ENCODE measurements at regions not wholly inside any gene's neighbourhood (a gene's known extent, or its start where the extent isn't known, plus 50 kb on each side); places are given as distances from the start of the nearest gene placed in this dataset.

DNA sequence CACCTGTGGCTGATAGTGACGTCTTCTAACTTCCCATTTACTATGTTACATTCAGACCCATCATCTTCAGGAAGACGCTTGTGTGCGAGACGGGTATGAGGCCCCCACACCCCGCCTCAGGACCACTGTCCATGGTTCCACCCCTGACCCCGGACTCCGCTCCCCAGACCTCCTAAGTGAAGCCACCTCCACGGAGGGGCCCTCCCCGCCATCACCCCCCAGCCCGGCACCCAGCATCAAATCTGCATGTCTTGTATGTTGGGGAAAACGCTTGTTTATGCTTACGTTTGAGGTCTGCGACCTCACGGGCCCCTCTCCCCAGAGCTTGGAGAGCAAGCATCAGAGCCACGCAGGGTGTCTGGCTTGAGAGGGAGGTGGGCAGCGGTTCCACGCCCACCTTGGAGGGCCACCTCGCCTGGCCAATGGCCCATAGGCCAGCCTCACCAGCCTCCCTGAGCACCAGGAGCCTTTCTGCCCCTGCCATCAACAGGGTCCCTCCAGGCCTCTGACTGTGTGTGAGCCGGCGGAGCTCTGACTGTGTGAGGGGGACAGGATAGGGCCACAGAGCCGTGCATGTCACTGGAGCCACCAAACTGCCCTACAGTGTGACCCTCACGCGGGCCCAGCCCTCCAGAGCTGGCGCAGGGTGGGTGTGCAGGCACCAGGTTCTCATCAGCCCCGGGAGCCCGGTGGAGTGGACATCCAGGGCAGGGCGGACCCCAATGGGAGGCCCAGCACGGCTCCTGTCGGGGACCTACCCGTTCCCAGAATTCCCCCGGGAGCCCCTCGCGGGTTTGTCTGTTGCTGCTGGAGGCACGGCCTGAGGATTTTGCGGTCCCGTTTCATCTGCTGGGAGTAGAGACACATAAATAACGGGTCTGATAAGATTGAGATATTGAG, 88.4 kb upstream of the NKX1-1 start:
- Mint-ChIP-seq H3K4me1 (no peaks in the 10 kb centered on the region), H3K27me3 (peaks cover 9% of the 10 kb centered on the region), H3K27ac (no peak overlapping the region), H3K4me3 (no peak overlapping the region), H3K9me3 (ENCODE audit: insufficient read depth) (no peaks in the 10 kb centered on the region)
- Histone ChIP-seq H3K79me2 (ENCODE audit: control insufficient read depth, insufficient read depth, low read length) (no peaks in the 10 kb centered on the region), H3K9me3 (ENCODE audit: control extremely low read depth in 1 of 3, control insufficient read depth in 2 of 3, insufficient read depth in 1 of 3, low read length in 2 of 3) (peaks cover 0 to 12% (median 0%) of the 10 kb centered on the region in 3 donors), H3K27me3 (replicated peaks in 1 of 4; ENCODE audit: control extremely low read depth in 1 of 4, control insufficient read depth in 3 of 4, insufficient read depth in 4 of 4, low read length in 3 of 4) (peaks cover 0 to 3% (median 0%) of the 10 kb centered on the region in 4 experiments), H3K4me3 (ENCODE audit: control extremely low read depth in 1 of 5, extremely low read depth in 1 of 5, insufficient read depth in 1 of 5, low read depth in 2 of 5, low read length in 4 of 5) (no peak overlapping the region), H2AFZ (ENCODE audit: insufficient read depth, low read depth, low read length, poor library complexity, severe bottlenecking) (no peak overlapping the region), H3K9ac (ENCODE audit: low read length) (no peak overlapping the region), H3K36me3 (replicated peaks in 1 of 2; ENCODE audit: control extremely low read depth in 1 of 2, control insufficient read depth in 1 of 2, extremely low read depth in 1 of 2, insufficient read depth in 2 of 2, low read length in 1 of 2) (no peaks in the 10 kb centered on the region), H3K4me2 (replicated peaks; ENCODE audit: low read depth, low read length, poor library complexity, severe bottlenecking) (no peak overlapping the region), H3K4me1 (ENCODE audit: control insufficient read depth in 2 of 2, insufficient read depth in 2 of 2, low read length in 2 of 2) (no peaks in the 10 kb centered on the region), H4K20me1 (ENCODE audit: control insufficient read depth, insufficient read depth, low read length, poor library complexity, severe bottlenecking) (no peaks in the 10 kb centered on the region), H3K27ac (ENCODE audit: low read length in 2 of 2) (no peak overlapping the region)
- DNase-seq: no peak
- ChIA-PET CTCF (no interaction called here), POLR2A (no interaction called here)
- 86% methylated on average over 33 of the region's 37 CpGs for WGBS (ENCODE audit: insufficient coverage)
- intact Hi-C loops (cut with micrococcal nuclease): no loop called here
- no peak for ATAC-seq (ENCODE audit: low read depth)
- no peak for TF ChIP-seq EZH2 (IDR thresholded peaks at IDR 0.05; ENCODE audit: borderline replicate concordance, insufficient read depth, low read depth, low read length, poor library complexity, severe bottlenecking)
- TF ChIP-seq CTCF (IDR thresholded peaks at IDR 0.05): no peak

GRCh38 chr4:1493540-1494287, 87.5 kb upstream of the NKX1-1 start:
- DNase-seq: no peak
- intact Hi-C loops (cut with micrococcal nuclease): no loop called here
- H3K4me3 Mint-ChIP-seq: no peak overlapping the region

More at GRCh38 chr4:1493540-1494287, 87.5 kb upstream of the NKX1-1 start:
- TF ChIP-seq CTCF (IDR thresholded peaks at IDR 0.05) (no peak), EZH2 (IDR thresholded peaks at IDR 0.05; ENCODE audit: borderline replicate concordance, insufficient read depth, low read depth, low read length, poor library complexity, severe bottlenecking) (no peak)
- Histone ChIP-seq H3K27me3 (replicated peaks in 1 of 4; ENCODE audit: control extremely low read depth in 1 of 4, control insufficient read depth in 3 of 4, insufficient read depth in 4 of 4, low read length in 3 of 4) (peaks cover 0 to 3% (median 0%) of the 10 kb centered on the region in 4 experiments), H3K27ac (ENCODE audit: low read length in 2 of 2) (no peak overlapping the region), H3K79me2 (ENCODE audit: control insufficient read depth, insufficient read depth, low read length) (no peaks in the 10 kb centered on the region), H4K20me1 (ENCODE audit: control insufficient read depth, insufficient read depth, low read length, poor library complexity, severe bottlenecking) (no peaks in the 10 kb centered on the region), H3K4me2 (replicated peaks; ENCODE audit: low read depth, low read length, poor library complexity, severe bottlenecking) (no peak overlapping the region), H3K4me1 (ENCODE audit: control insufficient read depth in 2 of 2, insufficient read depth in 2 of 2, low read length in 2 of 2) (no peaks in the 10 kb centered on the region), H3K4me3 (ENCODE audit: control extremely low read depth in 1 of 5, extremely low read depth in 1 of 5, insufficient read depth in 1 of 5, low read depth in 2 of 5, low read length in 4 of 5) (no peak overlapping the region), H3K9ac (ENCODE audit: low read length) (no peak overlapping the region), H2AFZ (ENCODE audit: insufficient read depth, low read depth, low read length, poor library complexity, severe bottlenecking) (no peak overlapping the region), H3K9me3 (ENCODE audit: control extremely low read depth in 1 of 3, control insufficient read depth in 2 of 3, insufficient read depth in 1 of 3, low read length in 2 of 3) (peaks cover 0 to 15% (median 0%) of the 10 kb centered on the region in 3 donors), H3K36me3 (replicated peaks in 1 of 2; ENCODE audit: control extremely low read depth in 1 of 2, control insufficient read depth in 1 of 2, extremely low read depth in 1 of 2, insufficient read depth in 2 of 2, low read length in 1 of 2) (no peaks in the 10 kb centered on the region)
- no peaks in the 10 kb centered on the region for H3K4me1 Mint-ChIP-seq
- no peak overlapping the region for H3K27ac Mint-ChIP-seq
- H3K9me3 Mint-ChIP-seq (ENCODE audit: insufficient read depth): no peaks in the 10 kb centered on the region
- ChIA-PET CTCF (no interaction called here), POLR2A (no interaction called here)
- no peak for ATAC-seq (ENCODE audit: low read depth)
- WGBS (ENCODE audit: insufficient coverage): 83% methylated on average over 24 of the region's 28 CpGs
- peaks cover 9% of the 10 kb centered on the region for H3K27me3 Mint-ChIP-seq
